ENCODE measurements at regions not wholly inside any gene's neighbourhood (a gene's known extent, or its start where the extent isn't known, plus 50 kb on each side); places are given as distances from the start of the nearest gene placed in this dataset.

- DNase-seq (ENCODE audit: low read depth, low spot score) = no peak
- TF ChIP-seq, protein P1, sequence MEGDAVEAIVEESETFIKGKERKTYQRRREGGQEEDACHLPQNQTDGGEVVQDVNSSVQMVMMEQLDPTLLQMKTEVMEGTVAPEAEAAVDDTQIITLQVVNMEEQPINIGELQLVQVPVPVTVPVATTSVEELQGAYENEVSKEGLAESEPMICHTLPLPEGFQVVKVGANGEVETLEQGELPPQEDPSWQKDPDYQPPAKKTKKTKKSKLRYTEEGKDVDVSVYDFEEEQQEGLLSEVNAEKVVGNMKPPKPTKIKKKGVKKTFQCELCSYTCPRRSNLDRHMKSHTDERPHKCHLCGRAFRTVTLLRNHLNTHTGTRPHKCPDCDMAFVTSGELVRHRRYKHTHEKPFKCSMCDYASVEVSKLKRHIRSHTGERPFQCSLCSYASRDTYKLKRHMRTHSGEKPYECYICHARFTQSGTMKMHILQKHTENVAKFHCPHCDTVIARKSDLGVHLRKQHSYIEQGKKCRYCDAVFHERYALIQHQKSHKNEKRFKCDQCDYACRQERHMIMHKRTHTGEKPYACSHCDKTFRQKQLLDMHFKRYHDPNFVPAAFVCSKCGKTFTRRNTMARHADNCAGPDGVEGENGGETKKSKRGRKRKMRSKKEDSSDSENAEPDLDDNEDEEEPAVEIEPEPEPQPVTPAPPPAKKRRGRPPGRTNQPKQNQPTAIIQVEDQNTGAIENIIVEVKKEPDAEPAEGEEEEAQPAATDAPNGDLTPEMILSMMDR (IDR thresholded peaks at IDR 0.05; ENCODE audit: low read depth, low read length) = no peak
- in situ Hi-C loops (cut with HindIII; ENCODE audit: low sequenced_read_pairs) = no loop called here
- no peak overlapping the region for H3K4me3 ChIP-seq (ENCODE audit: low read depth, low read length)
Measured at GRCh38 chr11:79512706-79513469, 72.1 kb upstream of the TENM4 start.

DNA sequence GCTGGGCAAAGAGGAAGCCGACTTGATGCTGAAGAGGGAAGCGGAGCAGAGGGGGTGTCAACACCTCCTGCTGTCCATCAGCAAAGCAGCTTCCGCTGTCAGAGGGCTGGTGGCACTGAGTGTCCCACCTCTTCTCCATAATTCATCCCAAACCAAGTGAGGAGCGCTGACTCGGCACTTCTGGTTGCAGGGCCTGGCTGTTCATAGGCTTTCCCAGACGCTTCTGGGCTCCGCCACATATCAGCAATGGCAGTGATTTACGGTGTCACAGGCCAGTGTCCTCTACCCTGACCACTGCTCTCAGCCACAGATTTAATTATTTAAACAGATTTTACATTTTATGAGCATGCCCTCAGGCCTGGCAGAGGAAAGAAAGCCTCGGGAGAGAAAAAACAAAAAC is 70.1 kb upstream of the TENM4 start:
- no peak overlapping the region for H3K4me3 ChIP-seq (ENCODE audit: low read depth, low read length)
- TF ChIP-seq, protein P1 (IDR thresholded peaks at IDR 0.05; ENCODE audit: low read depth, low read length) = no peak
- in situ Hi-C loops (cut with HindIII; ENCODE audit: low sequenced_read_pairs) = no loop called here
- DNase-seq (ENCODE audit: low read depth, low spot score) = no peak

- in situ Hi-C loops (cut with HindIII; ENCODE audit: low sequenced_read_pairs) = no loop called here
- H3K4me3 ChIP-seq (ENCODE audit: low read depth, low read length) = no peak overlapping the region
- DNase-seq (ENCODE audit: low read depth, low spot score) = no peak
- TF ChIP-seq, protein P1 (IDR thresholded peaks at IDR 0.05; ENCODE audit: low read depth, low read length) = no peak
Measured at GRCh38 chr11:79508461-79508860, 67.6 kb upstream of the TENM4 start.

DNA sequence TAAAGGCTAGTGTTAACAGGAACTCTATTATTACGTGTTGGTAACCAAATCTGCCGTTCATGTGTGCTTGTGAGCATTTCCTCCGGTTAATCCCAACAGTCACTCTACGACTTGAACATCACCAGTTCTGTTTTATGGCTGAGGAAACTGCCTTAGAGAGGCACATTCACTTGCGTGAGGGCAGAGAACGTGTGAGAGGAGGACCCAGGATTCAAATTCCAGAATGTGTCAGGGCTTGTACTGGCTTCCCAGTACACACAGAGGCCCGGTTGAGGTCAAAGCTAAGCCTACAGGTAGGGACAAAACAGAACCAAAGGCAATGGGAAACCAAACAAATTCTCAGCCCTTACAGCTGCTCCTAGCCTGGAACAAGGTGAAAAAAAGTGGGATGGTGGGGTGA is 66.9 kb upstream of the TENM4 start:
- TF ChIP-seq, protein P1 (IDR thresholded peaks at IDR 0.05; ENCODE audit: low read depth, low read length) = no peak
- DNase-seq (ENCODE audit: low read depth, low spot score) = no peak
- in situ Hi-C loops (cut with HindIII; ENCODE audit: low sequenced_read_pairs) = no loop called here
- H3K4me3 ChIP-seq (ENCODE audit: low read depth, low read length) = no peak overlapping the region

- in situ Hi-C loops (cut with HindIII; ENCODE audit: low sequenced_read_pairs) = no loop called here
- TF ChIP-seq, protein P1 (IDR thresholded peaks at IDR 0.05; ENCODE audit: low read depth, low read length) = no peak
- DNase-seq (ENCODE audit: low read depth, low spot score) = no peak
- H3K4me3 ChIP-seq (ENCODE audit: low read depth, low read length) = no peak overlapping the region
Measured at GRCh38 chr11:79506734-79507344, 66.0 kb upstream of the TENM4 start.

- in situ Hi-C loops (cut with HindIII; ENCODE audit: low sequenced_read_pairs) = no loop called here
- no peak overlapping the region for H3K4me3 ChIP-seq (ENCODE audit: low read depth, low read length)
- TF ChIP-seq, protein P1 (IDR thresholded peaks at IDR 0.05; ENCODE audit: low read depth, low read length) = no peak
- no peak for DNase-seq (ENCODE audit: low read depth, low spot score)
Measured at GRCh38 chr11:79506124-79506523, 65.3 kb upstream of the TENM4 start.
